Thyroid gland (tissue), 4 donors: ENCODE measurements at regions not wholly inside any gene's neighbourhood (a gene's known extent, or its start where the extent isn't known, plus 50 kb on each side); places are given as distances from the start of the nearest gene placed in this dataset.

Experiments used
- CTCF ChIP-seq, 6 experiments: fragments of 200-600 bp in 3 of 6; fragments of 450-650 bp in 3 of 6; sonication (generic) in 3 of 6; IDR thresholded peaks; one replicate each; pipeline ENCODE4 v1.5.1; 2016 to 2019; ENCODE audit warnings: antibody characterized with exemption in 6 of 6, mild to moderate bottlenecking in 2 of 6, inconsistent platforms in 1 of 6, moderate library complexity in 1 of 6
- POLR2A ChIP-seq, 2 donors: fragments of 450-650 bp; IDR thresholded peaks; one replicate each; pipeline ENCODE4 v1.6.1; 2017; ENCODE audit warnings: antibody characterized with exemption in 2 of 2, mild to moderate bottlenecking in 2 of 2, moderate library complexity in 1 of 2

- TF ChIP-seq CTCF (IDR thresholded peaks at IDR 0.05) (no peak), POLR2A (IDR thresholded peaks at IDR 0.05) (no peak)
These were observed 1443.5 kb downstream of the FAM133A start for GRCh38 chrX:95117556-95117955.
